ENCODE measurements at regions not wholly inside any gene's neighbourhood (a gene's known extent, or its start where the extent isn't known, plus 50 kb on each side); places are given as distances from the start of the nearest gene placed in this dataset.

- DNase-seq (ENCODE audit: low read depth): no peak
- TF ChIP-seq CTCF (IDR thresholded peaks at IDR 0.05; ENCODE audit: low read length, missing control alignments): no peak
- no peak overlapping the region for H3K4me3 ChIP-seq (replicated peaks; ENCODE audit: low read depth, low read length)
These were observed 136.4 kb upstream of the CYP1B1 start for GRCh38 chr2:38212312-38212711.

- H3K4me3 ChIP-seq (replicated peaks; ENCODE audit: low read depth, low read length): no peak overlapping the region
- no peak for TF ChIP-seq CTCF (IDR thresholded peaks at IDR 0.05; ENCODE audit: low read length, missing control alignments)
- peak; percentile 45 for DNase-seq (ENCODE audit: low read depth)
These were observed 131.2 kb upstream of the CYP1B1 start for GRCh38 chr2:38207168-38207567.

- DNase-seq (ENCODE audit: low read depth): no peak
- no peak for TF ChIP-seq CTCF (IDR thresholded peaks at IDR 0.05; ENCODE audit: low read length, missing control alignments)
- H3K4me3 ChIP-seq (replicated peaks; ENCODE audit: low read depth, low read length): no peak overlapping the region
These were observed 127.5 kb upstream of the CYP1B1 start for GRCh38 chr2:38203446-38203810.

GRCh38 chr2:38202713-38203445 lies 126.9 kb upstream of the CYP1B1 start:
- DNase-seq (ENCODE audit: low read depth): no peak
- TF ChIP-seq CTCF (IDR thresholded peaks at IDR 0.05; ENCODE audit: low read length, missing control alignments): no peak
- H3K4me3 ChIP-seq (replicated peaks; ENCODE audit: low read depth, low read length): no peak overlapping the region

GRCh38 chr2:38201784-38202183 lies 125.8 kb upstream of the CYP1B1 start:
- TF ChIP-seq CTCF (IDR thresholded peaks at IDR 0.05; ENCODE audit: low read length, missing control alignments): no peak
- H3K4me3 ChIP-seq (replicated peaks; ENCODE audit: low read depth, low read length): no peak overlapping the region
- DNase-seq (ENCODE audit: low read depth): no peak

GRCh38 chr2:38200598-38200997 lies 124.6 kb upstream of the CYP1B1 start:
- H3K4me3 ChIP-seq (replicated peaks; ENCODE audit: low read depth, low read length): no peak overlapping the region
- TF ChIP-seq CTCF (IDR thresholded peaks at IDR 0.05; ENCODE audit: low read length, missing control alignments): no peak
- no peak for DNase-seq (ENCODE audit: low read depth)

GRCh38 chr2:38199127-38199526 lies 123.2 kb upstream of the CYP1B1 start:
- DNase-seq (ENCODE audit: low read depth): no peak
- no peak for TF ChIP-seq CTCF (IDR thresholded peaks at IDR 0.05; ENCODE audit: low read length, missing control alignments)

More at GRCh38 chr2:38199127-38199526, 123.2 kb upstream of the CYP1B1 start:
- no peak overlapping the region for H3K4me3 ChIP-seq (replicated peaks; ENCODE audit: low read depth, low read length)
